ENCODE measurements at regions not wholly inside any gene's neighbourhood (a gene's known extent, or its start where the extent isn't known, plus 50 kb on each side); places are given as distances from the start of the nearest gene placed in this dataset.

DNA sequence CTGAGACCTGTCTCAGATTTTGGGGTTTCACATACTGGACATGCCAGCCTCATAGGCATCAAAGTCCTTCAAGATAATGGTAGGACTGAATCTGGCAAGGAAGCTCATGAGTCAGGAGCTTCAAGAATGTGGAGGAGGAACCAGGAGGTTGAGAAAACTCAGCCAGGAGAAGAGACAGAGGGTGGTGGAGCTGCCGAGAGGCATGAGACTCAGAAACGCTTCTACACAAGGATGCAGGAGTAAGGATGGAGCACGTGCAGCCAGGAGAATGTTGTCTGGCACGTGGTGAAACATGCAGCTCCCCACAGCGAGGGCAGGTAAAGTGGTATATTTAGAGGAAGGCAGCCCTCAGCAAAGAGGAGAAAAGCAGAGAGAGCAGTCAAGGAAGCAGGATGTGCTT is 148.7 kb upstream of the ISX start:
- H3K4me3 ChIP-seq (replicated peaks; ENCODE audit: low read depth, low read length) = no peak overlapping the region
- no peak for DNase-seq (ENCODE audit: low read depth)
- TF ChIP-seq, protein P1, sequence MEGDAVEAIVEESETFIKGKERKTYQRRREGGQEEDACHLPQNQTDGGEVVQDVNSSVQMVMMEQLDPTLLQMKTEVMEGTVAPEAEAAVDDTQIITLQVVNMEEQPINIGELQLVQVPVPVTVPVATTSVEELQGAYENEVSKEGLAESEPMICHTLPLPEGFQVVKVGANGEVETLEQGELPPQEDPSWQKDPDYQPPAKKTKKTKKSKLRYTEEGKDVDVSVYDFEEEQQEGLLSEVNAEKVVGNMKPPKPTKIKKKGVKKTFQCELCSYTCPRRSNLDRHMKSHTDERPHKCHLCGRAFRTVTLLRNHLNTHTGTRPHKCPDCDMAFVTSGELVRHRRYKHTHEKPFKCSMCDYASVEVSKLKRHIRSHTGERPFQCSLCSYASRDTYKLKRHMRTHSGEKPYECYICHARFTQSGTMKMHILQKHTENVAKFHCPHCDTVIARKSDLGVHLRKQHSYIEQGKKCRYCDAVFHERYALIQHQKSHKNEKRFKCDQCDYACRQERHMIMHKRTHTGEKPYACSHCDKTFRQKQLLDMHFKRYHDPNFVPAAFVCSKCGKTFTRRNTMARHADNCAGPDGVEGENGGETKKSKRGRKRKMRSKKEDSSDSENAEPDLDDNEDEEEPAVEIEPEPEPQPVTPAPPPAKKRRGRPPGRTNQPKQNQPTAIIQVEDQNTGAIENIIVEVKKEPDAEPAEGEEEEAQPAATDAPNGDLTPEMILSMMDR (IDR thresholded peaks at IDR 0.05; ENCODE audit: low read length, missing control alignments) = no peak

DNA sequence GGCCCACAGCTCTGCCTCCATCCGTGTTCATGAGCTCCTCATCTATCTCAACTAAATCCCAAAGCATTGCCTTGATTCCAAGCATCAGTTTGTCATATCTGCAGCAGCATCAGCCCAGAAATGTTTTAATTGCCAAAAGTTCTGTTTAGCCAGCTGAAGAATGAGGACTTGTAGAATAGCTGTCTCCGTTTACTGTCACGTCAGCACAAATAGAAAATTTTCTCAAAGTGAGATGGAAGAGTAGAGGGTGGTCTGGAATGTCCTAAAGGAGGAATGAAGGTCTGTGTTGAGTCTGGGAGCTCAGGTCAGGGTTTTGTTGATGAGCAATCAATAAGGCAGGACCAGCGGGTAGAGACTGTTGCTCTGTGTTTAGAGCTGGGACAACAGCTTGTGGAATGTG is 134.9 kb upstream of the ISX start:
- no peak for DNase-seq (ENCODE audit: low read depth)
- H3K4me3 ChIP-seq (replicated peaks; ENCODE audit: low read depth, low read length) = no peak overlapping the region
- TF ChIP-seq, protein P1 (IDR thresholded peaks at IDR 0.05; ENCODE audit: low read length, missing control alignments) = no peak

DNA sequence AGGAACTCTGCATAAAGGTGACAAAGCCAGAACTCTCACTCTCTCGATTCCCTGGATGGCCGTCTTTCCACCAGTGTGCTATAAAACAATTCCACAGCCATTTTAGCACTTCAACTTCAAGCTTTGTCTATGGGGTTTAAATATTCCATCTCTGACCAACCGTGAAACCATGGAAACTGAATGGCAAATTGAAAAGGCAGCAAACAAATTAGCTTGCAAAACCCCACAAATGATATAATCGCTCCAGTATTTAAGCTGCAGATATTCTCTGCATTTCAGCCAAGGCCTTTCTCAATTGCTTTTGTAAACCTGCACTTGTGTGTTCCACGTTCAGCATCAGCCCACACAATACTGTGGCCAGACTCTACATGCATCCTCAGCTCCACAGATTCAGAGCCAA is 131.7 kb upstream of the ISX start:
- TF ChIP-seq, protein P1 (IDR thresholded peaks at IDR 0.05; ENCODE audit: low read length, missing control alignments) = no peak
- DNase-seq (ENCODE audit: low read depth) = no peak

DNA sequence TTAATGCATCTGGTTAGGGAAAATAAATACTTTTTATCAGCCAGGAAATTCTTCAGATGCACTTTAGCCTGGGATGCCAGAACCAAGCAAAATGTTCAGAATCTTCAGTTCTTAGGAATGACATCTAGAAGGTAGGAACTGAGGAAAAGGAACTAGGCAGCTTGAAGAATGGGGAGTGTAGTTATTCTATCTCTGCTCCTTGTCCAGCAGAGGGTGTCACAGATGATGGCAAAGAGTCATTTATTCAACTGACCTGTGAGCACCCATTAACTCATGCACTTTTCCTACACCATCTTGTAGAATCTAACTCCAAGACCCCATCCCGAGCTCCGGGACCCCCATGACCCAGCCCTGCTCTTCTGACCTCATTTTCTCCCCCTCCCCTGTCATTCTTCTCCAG is 122.1 kb upstream of the ISX start:
- no peak overlapping the region for H3K4me3 ChIP-seq (replicated peaks; ENCODE audit: low read depth, low read length)
- TF ChIP-seq, protein P1 (IDR thresholded peaks at IDR 0.05; ENCODE audit: low read length, missing control alignments) = no peak
- no peak for DNase-seq (ENCODE audit: low read depth)

More for the DNA sequence above, 131.7 kb upstream of the ISX start:
- no peak overlapping the region for H3K4me3 ChIP-seq (replicated peaks; ENCODE audit: low read depth, low read length)

DNA sequence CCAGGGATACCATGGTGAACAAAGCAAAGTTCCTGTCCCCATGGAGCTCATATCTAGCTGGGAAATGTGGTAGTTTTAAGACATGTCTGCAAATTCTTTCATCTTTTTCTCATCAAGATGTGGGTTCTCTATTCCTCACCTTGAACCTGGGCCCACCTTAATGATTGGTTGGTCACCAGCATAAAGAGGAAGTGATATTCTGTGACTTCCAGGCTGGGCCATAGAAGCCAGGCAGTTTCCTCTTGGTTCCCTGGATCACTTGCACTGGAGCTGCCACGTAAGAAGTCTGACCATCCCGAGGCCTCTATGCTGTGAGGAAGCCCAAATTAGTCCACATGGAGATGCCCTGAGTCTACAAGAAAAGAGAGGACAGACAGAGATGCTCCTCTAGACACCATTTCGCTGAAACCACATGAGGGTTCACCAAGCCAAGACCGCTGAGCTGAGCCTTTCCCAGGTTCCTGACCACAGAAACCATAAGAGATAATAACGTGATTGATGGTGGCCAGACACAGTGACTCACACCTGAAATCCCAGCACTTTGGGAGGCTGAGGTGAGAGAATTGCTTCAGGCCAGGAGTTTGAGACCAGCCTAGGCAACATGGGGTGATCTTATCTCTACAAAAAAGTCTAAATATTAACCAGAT is 119.5 kb upstream of the ISX start:
- DNase-seq (ENCODE audit: low read depth) = no peak
- TF ChIP-seq, protein P1 (IDR thresholded peaks at IDR 0.05; ENCODE audit: low read length, missing control alignments) = no peak
- H3K4me3 ChIP-seq (replicated peaks; ENCODE audit: low read depth, low read length) = no peak overlapping the region

DNA sequence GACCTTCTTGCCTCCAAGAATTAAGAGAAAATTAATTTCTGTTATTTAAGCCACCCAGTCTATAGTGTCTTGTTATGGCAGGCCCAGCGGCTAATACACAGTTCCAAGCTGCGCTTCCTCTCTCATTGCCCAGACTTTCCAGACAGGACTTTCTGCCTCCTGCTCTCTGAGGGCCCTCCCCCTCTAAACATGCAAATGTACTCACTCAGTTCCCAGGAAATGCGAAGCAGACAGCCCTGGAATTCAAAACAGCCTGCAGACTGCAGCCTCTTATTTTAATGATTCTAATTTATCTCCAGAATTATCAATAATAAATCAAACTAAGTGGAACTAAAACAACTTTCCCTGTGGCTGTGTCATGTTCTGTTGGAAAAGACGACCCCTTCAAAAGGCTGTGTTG is 115.5 kb upstream of the ISX start:
- DNase-seq (ENCODE audit: low read depth) = no peak
- TF ChIP-seq, protein P1 (IDR thresholded peaks at IDR 0.05; ENCODE audit: low read length, missing control alignments) = no peak
- no peak overlapping the region for H3K4me3 ChIP-seq (replicated peaks; ENCODE audit: low read depth, low read length)

DNA sequence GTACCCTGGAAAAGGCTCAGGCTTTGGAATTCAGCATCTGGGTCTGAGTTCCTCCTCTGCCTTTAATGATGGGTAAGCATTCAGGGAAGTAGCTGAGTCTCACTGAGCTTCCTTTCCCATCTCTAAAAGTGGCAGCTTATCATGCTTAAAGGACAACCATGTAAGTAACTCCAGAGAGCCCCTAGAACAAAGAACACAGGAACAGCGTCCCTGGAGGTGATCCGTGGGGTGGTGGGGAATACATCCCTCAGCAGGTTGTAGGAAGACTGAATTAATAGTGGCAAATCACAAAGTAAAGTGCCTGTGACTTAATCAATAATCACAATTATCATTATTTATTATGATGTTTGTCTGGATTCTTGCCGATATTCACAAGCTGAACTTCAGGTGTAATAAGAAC is 114.7 kb upstream of the ISX start:
- DNase-seq (ENCODE audit: low read depth) = no peak
- TF ChIP-seq, protein P1 (IDR thresholded peaks at IDR 0.05; ENCODE audit: low read length, missing control alignments) = no peak
- no peak overlapping the region for H3K4me3 ChIP-seq (replicated peaks; ENCODE audit: low read depth, low read length)
